ENCODE measurements at regions not wholly inside any gene's neighbourhood (a gene's known extent, or its start where the extent isn't known, plus 50 kb on each side); places are given as distances from the start of the nearest gene placed in this dataset.

GRCh38 chr13:48892053-48892687 is 83.5 kb upstream of the FNDC3A start:
- peak; percentile 74 to 98 (median 95) for DNase-seq

- DNase-seq = peak in 1 of 3 donors; percentile 21
Measured at GRCh38 chr13:48892688-48893075, 83.0 kb upstream of the FNDC3A start.

- DNase-seq = peak; percentile 56 to 83 (median 81)
Measured at GRCh38 chr13:48896312-48896711, 79.4 kb upstream of the FNDC3A start.

- peak; percentile 72 to 99 (median 98) for DNase-seq
Measured at GRCh38 chr13:48901781-48902180, 73.9 kb upstream of the FNDC3A start.

GRCh38 chr13:48902368-48902767 is 73.3 kb upstream of the FNDC3A start:
- peak; percentile 68 to 80 (median 68) for DNase-seq

GRCh38 chr13:48904668-48905290 is 70.9 kb upstream of the FNDC3A start:
- no peak for DNase-seq

GRCh38 chr13:48906200-48906599 is 69.5 kb upstream of the FNDC3A start:
- no peak for DNase-seq

GRCh38 chr13:48908381-48909055 is 67.2 kb upstream of the FNDC3A start:
- peak; percentile 36 to 46 (median 37) for DNase-seq

GRCh38 chr13:48909056-48909389 is 66.7 kb upstream of the FNDC3A start:
- no peak for DNase-seq

GRCh38 chr13:48910686-48911085 is 65.0 kb upstream of the FNDC3A start:
- DNase-seq = peak in 1 of 3 donors; percentile 43

- DNase-seq = no peak
Measured at GRCh38 chr13:48919751-48920150, 56.0 kb upstream of the FNDC3A start.

GRCh38 chr13:48920730-48921129 is 55.0 kb upstream of the FNDC3A start:
- no peak for DNase-seq

GRCh38 chr13:48923376-48923775 is 52.3 kb upstream of the FNDC3A start:
- no peak for DNase-seq

GRCh38 chr13:48925001-48925400 is 50.7 kb upstream of the FNDC3A start:
- DNase-seq = no peak
